Ovary (tissue), 3 donors: ENCODE measurements at regions not wholly inside any gene's neighbourhood (a gene's known extent, or its start where the extent isn't known, plus 50 kb on each side); places are given as distances from the start of the nearest gene placed in this dataset.

ENCODE experiments used
- POLR2A ChIP-seq: fragments of 450-650 bp; IDR thresholded peaks from one replicate; pipeline ENCODE4 v1.6.1; 2017; ENCODE audit warnings: antibody characterized with exemption, mild to moderate bottlenecking, moderate library complexity
- TF ChIP-seq, protein P1 (sequence below), 3 donors: fragments of 450-650 bp in 2 of 3; fragments of 200-600 bp in 1 of 3; IDR thresholded peaks; one replicate each; pipeline versions ENCODE4 v1.5.1 to v1.8.0; 2016 to 2022; ENCODE audit warnings: antibody characterized with exemption in 3 of 3, mild to moderate bottlenecking in 1 of 3
- donor health status: DM: no; HTN: no; CAD: no.

GRCh38 chr1:195733826-195734225 lies 874.4 kb downstream of the KCNT2 start:
- TF ChIP-seq, protein P1, sequence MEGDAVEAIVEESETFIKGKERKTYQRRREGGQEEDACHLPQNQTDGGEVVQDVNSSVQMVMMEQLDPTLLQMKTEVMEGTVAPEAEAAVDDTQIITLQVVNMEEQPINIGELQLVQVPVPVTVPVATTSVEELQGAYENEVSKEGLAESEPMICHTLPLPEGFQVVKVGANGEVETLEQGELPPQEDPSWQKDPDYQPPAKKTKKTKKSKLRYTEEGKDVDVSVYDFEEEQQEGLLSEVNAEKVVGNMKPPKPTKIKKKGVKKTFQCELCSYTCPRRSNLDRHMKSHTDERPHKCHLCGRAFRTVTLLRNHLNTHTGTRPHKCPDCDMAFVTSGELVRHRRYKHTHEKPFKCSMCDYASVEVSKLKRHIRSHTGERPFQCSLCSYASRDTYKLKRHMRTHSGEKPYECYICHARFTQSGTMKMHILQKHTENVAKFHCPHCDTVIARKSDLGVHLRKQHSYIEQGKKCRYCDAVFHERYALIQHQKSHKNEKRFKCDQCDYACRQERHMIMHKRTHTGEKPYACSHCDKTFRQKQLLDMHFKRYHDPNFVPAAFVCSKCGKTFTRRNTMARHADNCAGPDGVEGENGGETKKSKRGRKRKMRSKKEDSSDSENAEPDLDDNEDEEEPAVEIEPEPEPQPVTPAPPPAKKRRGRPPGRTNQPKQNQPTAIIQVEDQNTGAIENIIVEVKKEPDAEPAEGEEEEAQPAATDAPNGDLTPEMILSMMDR (IDR thresholded peaks at IDR 0.05), result no peak
- no peak for TF ChIP-seq POLR2A
